HepG2 (cell line): ENCODE measurements at regions not wholly inside any gene's neighbourhood (a gene's known extent, or its start where the extent isn't known, plus 50 kb on each side); places are given as distances from the start of the nearest gene placed in this dataset.
A peak's percentile ranks its signal among the peaks of the same experiment; 100 is the strongest.

Source experiments
- ATAC-seq: fragments of 200-7000 bp; cut with Tn5 transposase; 3 replicates; pipeline ENCODE4 v1.9.1; 2020; ENCODE audit warnings: mild to moderate bottlenecking, moderate library complexity
- BruUV-seq: library from RNA; stranded (reverse); fragments of 400-500 nt; replicated peaks from 2 replicates; lab custom pipeline; 2021; lab: Mats Ljungman, UMichigan
- CTCF ChIA-PET: fragments of 300-600 bp; formaldehyde crosslinking; extraction: SDS; loops from one replicate; lab custom pipeline; 2021; ENCODE audit warnings: low total read pairs, inconsistent platforms, low intra/inter-chr PET ratio; lab: Yijun Ruan, JAX
- POLR2A ChIA-PET: fragments of 350-600 bp; sonication (Branson Sonifier 250); formaldehyde crosslinking; loops from one replicate; lab custom pipeline; 2020; ENCODE audit warnings: antibody characterized with exemption, inconsistent platforms; lab: Yijun Ruan, JAX
- DNase-seq: peaks from one replicate; pipeline ENCODE4 v3.0.0-alpha.2; 2015; ENCODE audit warnings: low spot score
- FAIRE-seq: peaks from 3 replicates; lab custom pipeline; 2011; peaks lifted over from hg19 to GRCh38; lab: Jason Lieb, UNC
- H2AFZ ChIP-seq: one replicate; pipeline ENCODE4 v1.6.1; 2011; ENCODE audit warnings: low read length, inconsistent platforms
- H3K27ac ChIP-seq: fragments of 300-600 bp; 3 replicates; pipeline ENCODE4 v1.8.0; 2011; ENCODE audit warnings: mixed run types, mild to moderate bottlenecking, mixed read lengths, low read length, inconsistent platforms; ENCODE audit not compliant: insufficient read depth; ENCODE audit errors: extremely low read length
- H3K27me3 ChIP-seq, 2 experiments: fragments of 200-600 bp in 1 of 2; 2 replicates in 1 of 2; 3 replicates in 1 of 2; pipeline versions ENCODE4 v1.6.0 to v1.8.0; 2011; ENCODE audit warnings: low read length in 2 of 2, mild to moderate bottlenecking in 2 of 2, moderate library complexity in 2 of 2, inconsistent platforms in 1 of 2; ENCODE audit not compliant: insufficient read depth in 2 of 2, control insufficient read depth in 1 of 2
- H3K36me3 ChIP-seq, 2 experiments: fragments of 200-600 bp in 1 of 2; replicated peaks in 1 of 2; 2 replicates in 1 of 2; 3 replicates in 1 of 2; pipeline versions ENCODE4 v1.5.1 to v1.8.0; 2011; ENCODE audit warnings: low read length in 2 of 2, inconsistent platforms in 1 of 2; ENCODE audit not compliant: insufficient read depth in 2 of 2, control insufficient read depth in 1 of 2
- H3K4me1 ChIP-seq: 2 replicates; pipeline ENCODE4 v1.5.1; 2012; ENCODE audit warnings: low read length, inconsistent platforms; ENCODE audit not compliant: insufficient read depth
- H3K4me2 ChIP-seq: 2 replicates; pipeline ENCODE4 v1.6.0; 2011; ENCODE audit warnings: low read depth, low read length, inconsistent platforms
- H3K4me3 ChIP-seq, 3 experiments: fragments of 200-600 bp in 1 of 3; sonication (generic), shearing (Covaris generic) in 1 of 3; replicated peaks in 1 of 3; 2 replicates each; pipeline ENCODE4 v1.5.1; 2011 to 2016; ENCODE audit warnings: low read length in 3 of 3, inconsistent platforms in 2 of 3, low read depth in 2 of 3, mild to moderate bottlenecking in 2 of 3, control low read depth in 1 of 3, mixed read lengths in 1 of 3; ENCODE audit not compliant: insufficient read depth in 1 of 3
- H3K79me2 ChIP-seq: one replicate; pipeline ENCODE4 v1.6.1; 2011; ENCODE audit warnings: low read length, inconsistent platforms; ENCODE audit not compliant: insufficient read depth
- H3K9ac ChIP-seq: 2 replicates; pipeline ENCODE4 v1.6.0; 2011; ENCODE audit warnings: mild to moderate bottlenecking, low read depth, low read length, inconsistent platforms; ENCODE audit not compliant: insufficient read depth
- H3K9me3 ChIP-seq: 2 replicates; pipeline ENCODE4 v1.5.1; 2012; ENCODE audit warnings: mild to moderate bottlenecking, low read length
- H4K20me1 ChIP-seq: 2 replicates; pipeline ENCODE4 v1.6.0; 2011; ENCODE audit warnings: inconsistent platforms, mild to moderate bottlenecking, low read length, moderate library complexity; ENCODE audit not compliant: insufficient read depth
- DNMT3B ChIP-seq: conservative IDR thresholded peaks from 2 replicates; pipeline ENCODE4 v1.6.1; 2016; ENCODE audit warnings: missing biosample characterization, control low read depth
- NRL ChIP-seq: sonication (generic); formaldehyde crosslinking; IDR thresholded peaks from 2 replicates; pipeline ENCODE4 v1.5.0; 2020; ENCODE audit warnings: missing genetic modification reagents, mild to moderate bottlenecking, moderate library complexity, borderline replicate concordance
- RAD51 ChIP-seq: fragments of 450-650 bp; IDR thresholded peaks from 2 replicates; pipeline ENCODE4 v1.6.1; 2016; ENCODE audit warnings: borderline replicate concordance
- ZNF136 ChIP-seq: sonication (generic); formaldehyde crosslinking; IDR thresholded peaks from 2 replicates; pipeline ENCODE4 v1.8.1; 2022; ENCODE audit warnings: low read depth, mild to moderate bottlenecking, moderate library complexity, missing genetic modification reagents
- WGBS: methylation state at CpG from one replicate; pipeline ENCODE4 v1.1.6; 2017; ENCODE audit warnings: low lambda C conversion rate; 5-methylcytosine and 5-hydroxymethylcytosine counted together
- in situ Hi-C: cut with HindIII; loops from 2 replicates; pipeline ENCODE4 v1.10.0; 2017; ENCODE audit warnings: low pct_unique_long_range_greater_than_20kb; ENCODE audit not compliant: extremely low pct_ligation_motif_present
- intact Hi-C: fragments of 100-400 bp; cut with micrococcal nuclease; formaldehyde crosslinking; loops from one replicate; pipeline ENCODE4 v1.10.0; 2022; ENCODE audit not compliant: unreplicated experiment
- TF ChIP-seq, protein P1 (sequence below): sonication (generic); formaldehyde crosslinking; IDR thresholded peaks from 2 replicates; pipeline ENCODE4 v1.5.0; 2020; ENCODE audit warnings: mild to moderate bottlenecking, missing genetic modification reagents
- TF ChIP-seq, protein P2 (sequence below): sonication (generic); formaldehyde crosslinking; IDR thresholded peaks from 2 replicates; pipeline ENCODE4 v1.4.0; 2020; ENCODE audit warnings: low read depth, mild to moderate bottlenecking, missing genetic modification reagents

DNA sequence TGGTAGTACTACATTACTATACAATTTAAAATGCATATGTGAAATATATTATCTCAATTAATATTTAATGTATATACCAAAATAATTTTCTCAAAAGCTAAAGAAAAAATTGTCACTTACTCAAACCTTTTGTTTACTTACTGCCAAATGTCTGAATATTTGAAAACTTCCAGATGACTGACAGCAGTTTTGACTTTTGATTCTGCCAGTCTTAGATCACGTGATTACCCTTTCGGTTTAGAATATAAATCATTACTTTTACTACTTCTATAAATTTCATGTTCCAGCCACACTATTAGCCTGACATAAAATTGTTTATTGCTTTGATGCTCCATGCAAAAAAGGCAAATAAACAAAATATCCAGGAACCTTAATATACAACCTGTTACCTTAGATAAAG is 680.7 kb upstream of the ID4 start:
- Histone ChIP-seq H3K4me2 (no peak overlapping the region), H3K27me3 (no peaks in the 10 kb centered on the region), H2AFZ (no peak overlapping the region), H4K20me1 (no peaks in the 10 kb centered on the region), H3K9me3 (peaks cover 91% of the 10 kb centered on the region), H3K4me1 (no peaks in the 10 kb centered on the region), H3K9ac (no peak overlapping the region), H3K27ac (no peak overlapping the region), H3K4me3 (no peak overlapping the region), H3K36me3 (no peaks in the 10 kb centered on the region), H3K79me2 (no peaks in the 10 kb centered on the region)
- 3% methylated on average over 2 of the region's 2 CpGs for WGBS
- ATAC-seq (no peak), DNase-seq (no peak), FAIRE-seq (no peak)
- no TSS peak for BruUV-seq
- in situ Hi-C loops (no loop called here), intact Hi-C loops (no loop called here)
- CTCF ChIA-PET = no interaction called here
- POLR2A ChIA-PET = no interaction called here
- TF ChIP-seq ZNF136 (CRISPR knock-in tag) = no peak
- peak; percentile 57; the same call in 1 of the 2 replicates for TF ChIP-seq RAD51
- no peak for TF ChIP-seq DNMT3B (CRISPR knock-in tag)
- TF ChIP-seq, protein P1, sequence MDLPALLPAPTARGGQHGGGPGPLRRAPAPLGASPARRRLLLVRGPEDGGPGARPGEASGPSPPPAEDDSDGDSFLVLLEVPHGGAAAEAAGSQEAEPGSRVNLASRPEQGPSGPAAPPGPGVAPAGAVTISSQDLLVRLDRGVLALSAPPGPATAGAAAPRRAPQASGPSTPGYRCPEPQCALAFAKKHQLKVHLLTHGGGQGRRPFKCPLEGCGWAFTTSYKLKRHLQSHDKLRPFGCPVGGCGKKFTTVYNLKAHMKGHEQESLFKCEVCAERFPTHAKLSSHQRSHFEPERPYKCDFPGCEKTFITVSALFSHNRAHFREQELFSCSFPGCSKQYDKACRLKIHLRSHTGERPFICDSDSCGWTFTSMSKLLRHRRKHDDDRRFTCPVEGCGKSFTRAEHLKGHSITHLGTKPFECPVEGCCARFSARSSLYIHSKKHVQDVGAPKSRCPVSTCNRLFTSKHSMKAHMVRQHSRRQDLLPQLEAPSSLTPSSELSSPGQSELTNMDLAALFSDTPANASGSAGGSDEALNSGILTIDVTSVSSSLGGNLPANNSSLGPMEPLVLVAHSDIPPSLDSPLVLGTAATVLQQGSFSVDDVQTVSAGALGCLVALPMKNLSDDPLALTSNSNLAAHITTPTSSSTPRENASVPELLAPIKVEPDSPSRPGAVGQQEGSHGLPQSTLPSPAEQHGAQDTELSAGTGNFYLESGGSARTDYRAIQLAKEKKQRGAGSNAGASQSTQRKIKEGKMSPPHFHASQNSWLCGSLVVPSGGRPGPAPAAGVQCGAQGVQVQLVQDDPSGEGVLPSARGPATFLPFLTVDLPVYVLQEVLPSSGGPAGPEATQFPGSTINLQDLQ (CRISPR knock-in tag) = no peak
- TF ChIP-seq NRL (CRISPR knock-in tag) = no peak
- TF ChIP-seq, protein P2, sequence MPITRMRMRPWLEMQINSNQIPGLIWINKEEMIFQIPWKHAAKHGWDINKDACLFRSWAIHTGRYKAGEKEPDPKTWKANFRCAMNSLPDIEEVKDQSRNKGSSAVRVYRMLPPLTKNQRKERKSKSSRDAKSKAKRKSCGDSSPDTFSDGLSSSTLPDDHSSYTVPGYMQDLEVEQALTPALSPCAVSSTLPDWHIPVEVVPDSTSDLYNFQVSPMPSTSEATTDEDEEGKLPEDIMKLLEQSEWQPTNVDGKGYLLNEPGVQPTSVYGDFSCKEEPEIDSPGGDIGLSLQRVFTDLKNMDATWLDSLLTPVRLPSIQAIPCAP = no peak
